Endothelial cell of umbilical vein (primary cell): ENCODE measurements at regions not wholly inside any gene's neighbourhood (a gene's known extent, or its start where the extent isn't known, plus 50 kb on each side); places are given as distances from the start of the nearest gene placed in this dataset.

ENCODE experiments used
- BruUV-seq: library from RNA; stranded (reverse); fragments of 400-500 nt; replicated peaks from 2 replicates; lab custom pipeline; 2021; lab: Mats Ljungman, UMichigan
- CTCF ChIA-PET: fragments of 300-600, 350-600 bp; sonication (Branson Sonifier 250); formaldehyde crosslinking; loops from one replicate; lab custom pipeline; 2021; ENCODE audit warnings: antibody characterized with exemption, inconsistent platforms; lab: Charles Lee
- POLR2A ChIA-PET: fragments of 300-600, 350-600 bp; sonication (Branson Sonifier 250); formaldehyde crosslinking; loops from one replicate; lab custom pipeline; 2021; ENCODE audit warnings: antibody characterized with exemption, inconsistent platforms; lab: Charles Lee
- DNase-seq: peaks from one replicate; pipeline ENCODE4 v3.0.0-alpha.2; 2011; ENCODE audit warnings: low read depth, low spot score
- FAIRE-seq: peaks from 2 replicates; lab custom pipeline; 2011; peaks lifted over from hg19 to GRCh38; lab: Jason Lieb, UNC
- H2AFZ ChIP-seq: 2 replicates; pipeline ENCODE4 v1.6.0; 2012; ENCODE audit warnings: low read depth, low read length, control low read depth, inconsistent platforms
- H3K27ac ChIP-seq: 2 replicates; pipeline ENCODE4 v1.5.1; 2011; ENCODE audit warnings: low read depth, mild to moderate bottlenecking, control low read depth, low read length, moderate library complexity; ENCODE audit not compliant: insufficient read depth
- H3K27me3 ChIP-seq, 2 experiments: 2 replicates each; pipeline versions ENCODE4 v1.6.0 to v1.6.1; 2011; ENCODE audit warnings: low read length in 2 of 2, mixed read lengths in 1 of 2; ENCODE audit not compliant: control insufficient read depth in 2 of 2, insufficient read depth in 2 of 2
- H3K36me3 ChIP-seq, 2 experiments: 2 replicates in 1 of 2; 3 replicates in 1 of 2; pipeline ENCODE4 v1.5.1; 2011; ENCODE audit warnings: low read length in 2 of 2, mild to moderate bottlenecking in 1 of 2, moderate library complexity in 1 of 2; ENCODE audit not compliant: control insufficient read depth in 2 of 2, insufficient read depth in 2 of 2; ENCODE audit errors: extremely low read depth in 1 of 2
- H3K4me1 ChIP-seq: 3 replicates; pipeline ENCODE4 v1.5.1; 2011; ENCODE audit warnings: mild to moderate bottlenecking, low read length; ENCODE audit not compliant: control insufficient read depth, insufficient read depth; ENCODE audit errors: extremely low read depth
- H3K4me2 ChIP-seq: 2 replicates; pipeline ENCODE4 v1.6.1; 2011; ENCODE audit warnings: low read length, control low read depth, mixed read lengths; ENCODE audit not compliant: insufficient read depth
- H3K4me3 ChIP-seq, 3 experiments: fragments of 200-600 bp in 1 of 3; sonication (generic), shearing (Covaris generic) in 1 of 3; replicated peaks in 1 of 3; 2 replicates each; pipeline ENCODE4 v1.5.1; 2011 to 2016; ENCODE audit warnings: control low read depth in 3 of 3, low read length in 3 of 3, mild to moderate bottlenecking in 2 of 3, inconsistent platforms in 1 of 3, low read depth in 1 of 3, moderate library complexity in 1 of 3; ENCODE audit not compliant: insufficient read depth in 1 of 3
- H3K79me2 ChIP-seq: 2 replicates; pipeline ENCODE4 v1.6.0; 2012; ENCODE audit warnings: low read length, inconsistent platforms; ENCODE audit not compliant: control insufficient read depth, insufficient read depth
- H3K9ac ChIP-seq: replicated peaks from 2 replicates; pipeline ENCODE3; 2011; ENCODE audit warnings: low read length, control low read depth; ENCODE audit not compliant: insufficient read depth; ENCODE audit errors: extremely low read depth
- H3K9me1 ChIP-seq: replicated peaks from 3 replicates; pipeline ENCODE4 v1.6.0; 2011; ENCODE audit warnings: mild to moderate bottlenecking, low read length; ENCODE audit not compliant: control insufficient read depth, insufficient read depth; ENCODE audit errors: extremely low read depth
- H3K9me3 ChIP-seq: replicated peaks from 2 replicates; pipeline ENCODE4 v1.5.1; 2012; ENCODE audit warnings: low read length, inconsistent platforms; ENCODE audit not compliant: control insufficient read depth, insufficient read depth
- H4K20me1 ChIP-seq: replicated peaks from 2 replicates; pipeline ENCODE3; 2011; ENCODE audit warnings: mild to moderate bottlenecking, low read length; ENCODE audit not compliant: control insufficient read depth, insufficient read depth; ENCODE audit errors: extremely low read depth
- EZH2 ChIP-seq: IDR thresholded peaks from 2 replicates; pipeline ENCODE4 v1.6.1; 2012; ENCODE audit warnings: borderline replicate concordance, low read depth, mild to moderate bottlenecking, moderate library complexity, low read length, inconsistent platforms; ENCODE audit not compliant: severe bottlenecking
- FOS ChIP-seq: IDR thresholded peaks from 2 replicates; pipeline ENCODE4 v1.6.1; 2011; ENCODE audit warnings: mild to moderate bottlenecking, low read length, moderate library complexity, borderline replicate concordance; ENCODE audit not compliant: insufficient read depth
- GATA2 ChIP-seq: IDR thresholded peaks from 2 replicates; pipeline ENCODE4 v1.7.0; 2011; ENCODE audit warnings: low read depth, mild to moderate bottlenecking, moderate library complexity, mixed read lengths, low read length; ENCODE audit not compliant: insufficient read length, insufficient read depth
- JUN ChIP-seq: IDR thresholded peaks from 2 replicates; pipeline ENCODE4 v1.6.1; 2011; ENCODE audit warnings: borderline replicate concordance, low read depth; ENCODE audit not compliant: insufficient read length, insufficient read depth
- MAX ChIP-seq: IDR thresholded peaks from 2 replicates; pipeline ENCODE4 v1.6.1; 2011; ENCODE audit not compliant: insufficient read depth, insufficient read length
- MYC ChIP-seq: IDR thresholded peaks from one replicate; pipeline ENCODE4 v1.6.1; 2011; ENCODE audit warnings: mild to moderate bottlenecking, low read depth, low read length
- POLR2A ChIP-seq: IDR thresholded peaks from 2 replicates; pipeline ENCODE4 v1.6.1; 2012; ENCODE audit warnings: low read depth, mild to moderate bottlenecking, control low read depth, low read length
- POLR2AphosphoS5 ChIP-seq: IDR thresholded peaks from 2 replicates; pipeline ENCODE4 v1.6.1; 2012; ENCODE audit warnings: low read depth, mild to moderate bottlenecking, control low read depth, low read length, moderate library complexity; ENCODE audit not compliant: insufficient read depth
- dilution Hi-C: fragments of 300-500 bp; cut with MboI; formaldehyde crosslinking; loops from one replicate; pipeline ENCODE4 v1.15.0; 2019; ENCODE audit warnings: low sequenced_read_pairs; ENCODE audit not compliant: extremely low pct_ligation_motif_present
- intact Hi-C: fragments of 100-400 bp; cut with micrococcal nuclease; formaldehyde crosslinking; loops from one replicate; pipeline ENCODE4 v1.10.0; 2022
- TF ChIP-seq, protein P1 (sequence below), 2 donors: IDR thresholded peaks; 1 replicate in 1 of 2; 2 replicates in 1 of 2; pipeline ENCODE4 v1.5.1; 2011; ENCODE audit warnings: low read length in 2 of 2, mild to moderate bottlenecking in 2 of 2, moderate library complexity in 2 of 2, control low read depth in 1 of 2, inconsistent platforms in 1 of 2, low read depth in 1 of 2; ENCODE audit not compliant: insufficient read depth in 1 of 2; ENCODE audit errors: extremely low read depth in 1 of 2

DNA sequence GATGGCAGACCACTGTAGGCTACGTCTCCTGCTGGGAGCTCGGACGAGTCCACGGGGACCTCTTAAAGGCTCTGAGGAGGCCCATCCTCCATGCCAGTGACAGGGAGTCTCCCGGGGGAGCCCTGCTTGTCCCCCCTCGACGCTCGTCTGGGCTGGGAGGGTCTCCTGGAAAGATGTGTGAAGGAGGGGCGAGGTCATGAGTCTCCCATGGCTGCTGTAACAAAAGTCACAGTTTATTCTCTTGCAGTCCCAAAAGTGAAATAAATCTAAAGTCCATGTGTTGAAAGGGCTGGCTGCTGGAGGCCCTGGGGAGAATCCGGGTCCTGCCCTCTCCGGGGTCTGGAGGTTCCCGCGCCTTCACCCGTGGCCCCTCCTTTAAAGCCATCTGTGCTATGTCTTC is 67.1 kb upstream of the GATA5 start:
- no TSS peak for BruUV-seq
- Histone ChIP-seq H3K4me3 (no peak overlapping the region), H3K4me1 (no peaks in the 10 kb centered on the region), H3K9me3 (no peaks in the 10 kb centered on the region), H3K9ac (no peak overlapping the region), H3K79me2 (no peaks in the 10 kb centered on the region), H4K20me1 (no peaks in the 10 kb centered on the region), H3K27ac (no peak overlapping the region), H3K36me3 (no peaks in the 10 kb centered on the region), H3K9me1 (no peaks in the 10 kb centered on the region), H3K27me3 (no peaks in the 10 kb centered on the region), H3K4me2 (no peak overlapping the region), H2AFZ (no peak overlapping the region)
- dilution Hi-C loops (no loop called here), intact Hi-C loops (no loop called here)
- FAIRE-seq: no peak
- ChIA-PET POLR2A (no interaction called here), CTCF (interaction anchor here (1.4 kb wide), 1 partner anchor 74 kb away, joined by 3 read pairs; no protein-coding TSS in a partner anchor)
- TF ChIP-seq POLR2AphosphoS5 (no peak), POLR2A (no peak), MAX (no peak), GATA2 (no peak), JUN (no peak), FOS (no peak), MYC (no peak), EZH2 (no peak)
- TF ChIP-seq, protein P1, sequence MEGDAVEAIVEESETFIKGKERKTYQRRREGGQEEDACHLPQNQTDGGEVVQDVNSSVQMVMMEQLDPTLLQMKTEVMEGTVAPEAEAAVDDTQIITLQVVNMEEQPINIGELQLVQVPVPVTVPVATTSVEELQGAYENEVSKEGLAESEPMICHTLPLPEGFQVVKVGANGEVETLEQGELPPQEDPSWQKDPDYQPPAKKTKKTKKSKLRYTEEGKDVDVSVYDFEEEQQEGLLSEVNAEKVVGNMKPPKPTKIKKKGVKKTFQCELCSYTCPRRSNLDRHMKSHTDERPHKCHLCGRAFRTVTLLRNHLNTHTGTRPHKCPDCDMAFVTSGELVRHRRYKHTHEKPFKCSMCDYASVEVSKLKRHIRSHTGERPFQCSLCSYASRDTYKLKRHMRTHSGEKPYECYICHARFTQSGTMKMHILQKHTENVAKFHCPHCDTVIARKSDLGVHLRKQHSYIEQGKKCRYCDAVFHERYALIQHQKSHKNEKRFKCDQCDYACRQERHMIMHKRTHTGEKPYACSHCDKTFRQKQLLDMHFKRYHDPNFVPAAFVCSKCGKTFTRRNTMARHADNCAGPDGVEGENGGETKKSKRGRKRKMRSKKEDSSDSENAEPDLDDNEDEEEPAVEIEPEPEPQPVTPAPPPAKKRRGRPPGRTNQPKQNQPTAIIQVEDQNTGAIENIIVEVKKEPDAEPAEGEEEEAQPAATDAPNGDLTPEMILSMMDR (IDR thresholded peaks at IDR 0.05; ENCODE audit: extremely low read depth in 1 of 2, insufficient read depth in 1 of 2, low read depth in 1 of 2, low read length in 2 of 2): no peak
- no peak for DNase-seq
